Activated naive CD4-positive, alpha-beta T cell treated with anti-CD3 and anti-CD28 coated beads, Interleukin-2, amount 50 U/mL, for 16 hours (primary cell): ENCODE measurements at regions not wholly inside any gene's neighbourhood (a gene's known extent, or its start where the extent isn't known, plus 50 kb on each side); places are given as distances from the start of the nearest gene placed in this dataset.

ENCODE experiments used
- DNase-seq: peaks from one replicate; pipeline ENCODE4 v3.0.0-alpha.2; 2020

DNA sequence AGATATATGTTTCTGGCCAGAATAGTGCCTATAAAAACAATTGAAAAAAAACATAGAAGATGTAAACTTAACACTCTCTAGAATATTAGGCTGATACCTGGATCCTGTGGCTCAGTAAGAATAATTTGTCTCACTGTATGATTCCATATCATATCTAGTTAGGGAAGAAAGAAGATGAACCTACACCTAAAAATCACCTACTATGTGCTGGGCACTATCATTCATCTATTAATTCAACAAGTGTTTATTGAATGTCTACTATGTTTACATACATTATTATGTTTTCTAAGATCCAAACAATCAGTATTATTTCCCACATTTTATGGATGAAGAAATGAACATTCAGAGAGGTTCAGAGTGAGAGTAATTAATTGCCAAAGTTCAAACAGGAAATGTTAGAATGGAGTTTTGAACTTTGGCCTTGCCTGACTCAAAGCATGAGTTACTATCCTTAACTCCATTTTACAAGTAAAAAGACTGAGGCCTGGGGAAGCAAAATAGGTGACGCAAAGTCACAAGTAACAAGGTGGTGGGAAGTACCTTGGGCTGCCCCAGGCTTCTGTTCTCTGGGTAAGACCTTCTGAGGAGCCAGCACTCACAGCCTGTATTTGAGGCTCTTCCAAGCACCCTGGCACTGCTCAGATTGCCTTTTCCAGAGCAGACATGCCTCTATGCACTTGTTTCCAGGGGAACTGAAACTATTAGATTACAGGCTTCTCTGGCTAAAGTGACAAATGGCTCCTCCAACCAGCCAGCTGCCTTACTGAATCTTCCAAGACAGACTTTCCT is 111.1 kb upstream of the ACSL4 start:
- DNase-seq = no peak

DNA sequence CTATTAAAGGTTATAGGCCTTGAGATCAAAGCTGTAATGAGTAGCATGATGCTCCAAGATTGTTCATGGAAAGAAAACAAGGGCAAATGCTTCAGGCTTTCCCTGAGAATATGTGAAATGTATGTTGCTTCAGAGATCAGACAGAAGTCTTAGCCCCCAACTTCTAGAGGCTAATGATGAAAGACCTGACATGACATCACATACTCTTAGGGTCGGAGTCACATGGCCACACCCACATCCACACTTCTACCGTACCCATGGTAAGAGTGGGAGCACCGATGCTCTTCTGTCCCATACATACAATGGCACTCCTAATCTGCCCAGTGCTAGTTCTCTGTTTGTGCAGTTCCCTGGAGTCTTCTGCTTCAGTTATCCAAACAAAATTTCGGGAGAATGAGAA is 111.9 kb upstream of the ACSL4 start:
- no peak for DNase-seq

DNA sequence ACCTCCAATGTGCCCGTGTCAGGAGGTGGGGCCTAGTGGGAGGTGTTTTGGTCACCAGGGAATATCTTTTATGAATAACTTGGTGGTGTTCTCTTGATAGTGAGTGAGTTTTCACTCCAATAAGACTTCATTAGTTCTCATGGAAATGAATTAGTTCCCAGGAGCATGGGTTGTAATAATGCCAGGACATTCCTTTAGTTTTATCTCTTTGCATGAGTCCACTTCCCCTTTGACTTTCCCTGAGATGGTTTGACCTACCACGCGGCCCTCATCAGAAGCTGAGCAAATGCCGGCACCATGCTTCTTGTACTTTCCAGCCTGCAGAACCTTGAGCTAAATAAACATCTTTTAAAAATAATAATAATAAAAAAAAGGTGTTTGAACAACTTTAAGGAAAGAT is 112.9 kb upstream of the ACSL4 start:
- DNase-seq = no peak

DNA sequence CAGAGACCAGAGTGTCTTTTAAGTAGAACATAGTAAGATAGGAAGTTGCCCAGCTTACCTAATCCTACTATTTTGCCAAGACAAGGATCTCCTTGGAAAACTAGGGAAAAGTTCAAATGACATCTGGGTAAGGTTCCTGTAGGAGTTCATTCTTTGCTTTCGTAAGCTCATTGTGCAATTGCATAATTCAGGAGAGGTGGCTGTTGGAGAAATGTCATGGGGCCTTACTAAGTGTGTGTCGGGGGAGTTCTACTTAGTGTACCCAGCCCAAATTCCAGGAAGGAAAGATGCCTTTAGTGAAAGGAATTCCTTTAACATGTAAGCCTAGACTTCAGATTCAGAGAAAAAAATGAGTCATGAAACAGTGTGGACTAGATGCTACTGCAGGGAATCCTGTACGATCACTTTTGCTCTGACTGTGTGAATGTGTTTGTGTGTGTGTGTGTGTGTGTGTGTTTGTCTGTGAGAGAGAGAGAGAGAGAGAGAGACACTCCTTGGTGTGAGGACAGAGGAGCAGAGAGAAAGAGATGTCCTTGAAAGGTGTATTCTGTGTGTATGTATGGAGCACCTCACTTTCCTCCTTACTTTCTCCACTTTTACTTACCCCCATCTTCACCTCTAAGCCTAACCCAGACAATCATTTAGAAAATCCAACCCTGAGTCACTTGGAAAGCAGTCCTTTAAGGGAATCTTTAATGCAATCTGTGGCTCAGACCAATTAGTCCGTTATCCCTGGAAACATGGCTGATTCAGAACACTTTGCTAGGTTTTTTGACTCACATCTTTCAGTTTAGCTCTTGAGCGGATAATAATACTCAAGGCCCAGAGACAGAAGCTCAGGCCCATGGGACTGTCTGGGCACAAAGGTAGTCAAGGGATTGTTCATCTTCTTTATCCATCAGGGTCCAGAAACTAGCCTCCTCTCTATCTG is 114.5 kb upstream of the ACSL4 start:
- DNase-seq = no peak

DNA sequence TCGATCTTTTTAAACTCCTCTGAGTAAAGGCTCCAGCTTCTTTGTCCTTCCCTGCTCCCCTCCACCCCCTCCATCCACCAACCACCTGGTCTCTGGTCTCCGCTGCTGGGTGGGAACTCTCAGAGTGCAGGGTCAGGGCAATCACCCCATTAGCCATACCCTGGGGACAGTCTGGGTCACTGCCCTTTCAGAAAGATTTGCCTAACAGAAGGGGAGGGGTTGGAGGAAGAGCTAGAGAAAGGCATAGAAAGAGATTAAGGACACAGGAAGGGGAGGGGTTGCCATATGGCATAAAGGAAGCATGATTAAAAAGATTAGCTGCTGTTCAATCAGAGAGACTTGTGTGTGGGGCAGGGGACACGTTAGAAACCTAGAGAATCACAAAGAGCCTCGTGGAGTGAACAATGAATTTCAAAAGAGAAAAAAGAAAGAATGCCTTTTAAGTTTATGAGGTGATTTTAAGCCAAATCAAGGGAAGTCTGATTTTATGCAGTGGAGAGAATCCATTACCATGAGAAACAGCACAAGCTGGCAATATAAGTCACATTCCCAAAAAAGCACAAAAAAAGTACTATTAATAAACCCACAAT is 115.5 kb upstream of the ACSL4 start:
- DNase-seq = no peak

DNA sequence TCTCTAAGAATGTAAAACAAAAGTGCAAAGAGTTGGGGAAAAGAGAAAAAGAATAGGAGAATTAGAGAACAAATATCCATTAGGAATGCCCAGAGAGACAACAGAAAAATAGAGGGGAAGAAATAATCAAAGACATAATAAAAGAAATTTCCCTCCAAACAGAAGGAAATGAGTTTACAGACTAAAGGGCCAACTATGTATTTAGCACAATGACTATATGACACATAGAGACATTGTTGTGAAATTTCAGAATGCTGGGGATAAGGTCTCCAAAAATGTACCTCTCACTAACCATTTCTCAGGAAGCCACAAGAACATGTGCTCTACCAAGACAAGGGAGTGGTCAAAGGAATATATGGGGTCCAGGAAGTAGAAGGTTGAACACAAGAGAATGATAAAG is 121.0 kb upstream of the ACSL4 start:
- no peak for DNase-seq

DNA sequence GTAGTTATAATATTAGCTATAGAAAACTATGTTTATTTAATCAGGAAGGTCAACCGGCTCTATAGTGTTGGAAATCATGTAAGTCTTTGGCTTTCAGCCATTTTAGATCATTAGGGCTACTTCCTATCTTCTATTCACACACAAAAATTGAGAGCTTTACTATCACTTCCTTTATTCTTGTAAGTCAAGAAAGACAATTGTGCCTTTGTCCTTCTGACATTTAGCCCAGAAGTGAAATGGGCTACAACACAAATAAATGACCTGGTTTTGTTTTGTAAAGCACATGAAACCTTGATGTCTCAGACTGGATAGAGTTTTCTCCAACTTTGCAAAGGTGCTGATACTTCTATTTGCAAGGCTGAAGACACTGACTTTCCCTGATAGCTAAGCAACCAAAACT is 122.4 kb upstream of the ACSL4 start:
- no peak for DNase-seq

DNA sequence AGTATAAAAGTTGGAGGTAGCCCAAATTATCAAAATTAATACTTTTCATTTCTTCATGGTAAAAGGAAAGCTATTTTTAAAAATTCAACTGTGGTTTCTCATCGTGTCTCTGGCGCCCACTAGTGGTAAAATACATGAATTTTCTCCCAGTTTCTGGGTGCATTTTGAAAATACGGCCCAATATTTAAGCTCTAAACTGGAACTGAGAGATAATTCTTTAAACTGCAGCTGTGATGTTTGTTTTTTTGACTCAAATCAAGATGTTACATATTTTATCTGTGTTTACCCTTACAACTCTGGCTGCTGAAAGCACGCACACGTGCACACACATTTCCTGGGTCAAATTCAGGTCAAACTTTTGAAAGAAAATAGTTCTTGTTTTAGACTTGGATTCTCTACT is 123.9 kb upstream of the ACSL4 start:
- DNase-seq = no peak

DNA sequence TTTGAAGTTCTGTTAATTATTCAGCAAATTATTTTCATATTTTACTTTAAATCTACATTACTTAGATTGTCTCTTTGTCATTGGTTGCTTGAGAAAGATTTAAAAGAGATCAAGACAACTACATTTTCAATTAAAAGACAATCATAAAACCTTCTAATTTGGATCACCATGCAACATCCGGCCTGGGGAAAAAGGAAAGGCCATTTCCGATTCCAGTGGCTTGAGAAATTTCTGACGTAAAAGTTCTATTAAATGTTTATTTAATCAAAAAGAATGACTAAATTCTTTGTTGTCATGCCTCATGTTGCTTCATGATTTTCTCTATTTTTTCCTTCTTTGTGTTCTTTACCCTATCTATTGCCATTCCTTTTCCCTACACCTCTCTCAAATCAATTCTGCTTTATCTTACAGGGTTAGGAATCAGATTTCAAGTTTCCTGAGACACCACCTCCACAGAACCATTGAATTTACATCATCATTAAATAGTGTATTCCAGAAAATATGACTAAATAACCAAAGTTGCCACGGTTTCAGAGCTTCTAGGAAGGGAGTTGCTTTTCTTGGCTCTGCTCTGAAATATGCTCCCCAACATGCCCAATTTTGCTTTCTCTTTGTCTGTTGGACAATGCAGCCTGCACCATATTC is 124.6 kb upstream of the ACSL4 start:
- DNase-seq = no peak

DNA sequence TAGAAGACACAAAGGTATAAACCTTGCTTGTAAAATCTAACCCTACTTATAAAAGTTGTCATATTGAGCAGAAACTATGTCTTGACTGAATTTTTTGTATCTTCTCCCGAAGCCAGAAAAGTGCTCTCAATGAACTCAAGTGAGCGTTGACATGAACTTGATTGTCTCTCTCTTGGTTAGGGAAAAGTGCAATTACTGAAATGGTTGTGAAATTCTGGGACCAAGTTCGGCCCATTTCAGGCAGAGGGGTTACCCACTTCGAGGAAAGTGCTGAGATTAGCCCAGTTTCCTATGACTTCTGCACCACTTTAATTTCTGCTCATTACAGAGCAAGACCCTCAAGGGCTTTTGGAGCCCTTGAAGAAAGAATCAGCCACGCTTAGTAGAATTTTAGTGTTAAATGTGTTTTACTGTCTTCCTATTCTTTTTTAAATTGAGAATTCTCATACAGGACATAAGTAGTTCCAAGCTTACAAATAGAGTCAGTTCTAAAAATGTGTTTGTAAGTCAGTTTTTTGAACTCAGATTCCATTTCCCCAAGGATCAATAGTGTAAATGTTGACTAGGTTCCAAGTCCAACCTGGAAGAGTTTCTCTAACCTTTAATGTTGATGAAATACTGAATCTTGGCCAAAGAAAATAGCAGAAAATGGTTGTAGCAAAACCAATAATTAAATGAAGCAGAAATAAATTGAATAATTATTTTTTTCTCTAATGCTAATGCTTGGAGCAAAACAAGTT is 125.7 kb upstream of the ACSL4 start:
- DNase-seq = no peak

DNA sequence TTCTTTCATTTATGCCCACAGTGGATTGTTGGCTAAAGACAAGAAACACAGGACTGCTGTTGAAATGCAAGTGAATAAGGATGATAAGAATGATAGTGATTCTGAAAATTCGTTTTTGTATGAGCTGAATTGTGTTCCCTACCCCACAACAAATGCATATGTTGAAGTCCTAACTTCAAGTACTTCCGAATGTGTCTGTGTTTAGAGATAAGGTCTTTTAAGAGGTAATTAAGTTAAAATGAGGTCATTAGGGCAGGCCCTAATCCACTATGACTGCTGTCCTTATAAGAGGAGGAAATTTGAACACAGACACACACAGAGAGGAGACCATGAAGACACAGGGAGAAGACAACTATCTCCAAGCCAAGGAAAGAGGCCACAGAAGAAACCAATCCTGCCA is 126.6 kb upstream of the ACSL4 start:
- no peak for DNase-seq

DNA sequence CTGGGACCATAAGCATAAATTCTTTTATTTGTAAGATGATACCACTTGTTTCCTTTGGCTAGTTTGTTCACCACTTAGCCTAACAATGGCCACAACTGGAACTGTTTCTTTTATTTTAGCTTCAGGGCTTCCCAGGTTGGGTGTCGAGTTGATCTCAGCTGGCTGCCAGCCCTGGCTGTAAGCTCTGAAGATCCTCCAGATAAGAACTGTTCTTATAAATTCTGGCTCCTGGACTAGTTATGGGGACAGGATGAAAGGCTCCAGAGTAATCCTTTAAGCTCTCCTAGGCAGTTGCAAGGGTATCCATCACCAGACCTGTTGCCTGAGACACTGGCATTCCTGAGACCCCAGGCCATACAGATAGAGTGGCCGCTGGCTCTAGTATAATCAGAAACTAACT is 129.4 kb upstream of the ACSL4 start:
- no peak for DNase-seq

DNA sequence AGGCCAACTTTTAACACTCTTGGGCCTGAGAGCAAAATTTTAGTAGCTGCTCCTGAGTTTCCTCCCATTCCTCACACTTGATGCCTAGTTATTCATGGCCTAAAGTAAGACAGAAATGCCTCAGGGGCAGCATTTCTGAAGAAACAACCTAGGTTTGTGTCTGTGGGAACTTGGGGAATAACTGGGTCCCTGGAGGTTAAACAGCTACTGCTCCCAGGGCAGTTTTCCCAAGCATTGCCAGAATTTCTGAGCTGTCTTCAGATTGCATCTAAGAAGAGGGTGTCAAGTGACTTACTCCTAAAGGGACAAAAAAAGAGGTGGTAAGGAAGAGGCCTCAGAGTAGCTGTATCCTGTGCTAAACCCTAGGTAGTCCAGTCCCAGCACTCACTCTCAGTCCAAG is 130.8 kb upstream of the ACSL4 start:
- no peak for DNase-seq

DNA sequence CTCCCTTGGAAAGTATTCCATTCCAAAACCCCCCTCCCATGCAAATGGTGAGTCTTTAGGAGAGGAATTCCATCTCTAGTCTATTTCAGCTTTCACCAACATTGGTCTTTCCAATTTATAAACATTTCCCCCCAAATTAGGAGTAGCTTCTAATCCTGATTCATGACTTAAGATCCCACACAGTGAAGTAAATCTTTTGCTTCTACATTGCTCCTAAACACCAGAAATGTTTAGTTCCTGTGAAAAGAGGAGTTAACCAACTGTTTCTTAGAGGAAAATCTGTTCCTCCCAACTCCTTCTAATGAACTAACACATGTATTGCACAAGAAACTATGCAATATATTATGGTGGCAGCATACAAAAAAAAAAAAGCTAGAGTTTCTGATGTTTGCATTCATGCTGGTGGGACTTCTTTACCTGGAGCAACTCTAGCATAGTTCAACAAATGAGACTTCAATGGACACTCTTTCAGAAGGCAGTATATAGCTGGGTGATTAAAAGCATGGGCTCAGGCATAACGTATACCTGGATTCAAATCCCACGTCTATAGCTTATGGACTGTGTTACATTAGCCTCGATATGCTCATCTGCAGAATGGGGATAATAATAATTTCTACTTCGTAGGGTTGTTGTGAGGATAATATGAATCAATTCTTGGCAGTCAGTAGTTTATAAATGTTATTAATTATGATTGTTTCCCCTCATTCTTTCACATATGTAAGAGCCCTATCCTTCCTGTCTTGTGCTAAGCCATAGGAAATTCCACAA is 131.6 kb upstream of the TMEM164 start:
- no peak for DNase-seq

DNA sequence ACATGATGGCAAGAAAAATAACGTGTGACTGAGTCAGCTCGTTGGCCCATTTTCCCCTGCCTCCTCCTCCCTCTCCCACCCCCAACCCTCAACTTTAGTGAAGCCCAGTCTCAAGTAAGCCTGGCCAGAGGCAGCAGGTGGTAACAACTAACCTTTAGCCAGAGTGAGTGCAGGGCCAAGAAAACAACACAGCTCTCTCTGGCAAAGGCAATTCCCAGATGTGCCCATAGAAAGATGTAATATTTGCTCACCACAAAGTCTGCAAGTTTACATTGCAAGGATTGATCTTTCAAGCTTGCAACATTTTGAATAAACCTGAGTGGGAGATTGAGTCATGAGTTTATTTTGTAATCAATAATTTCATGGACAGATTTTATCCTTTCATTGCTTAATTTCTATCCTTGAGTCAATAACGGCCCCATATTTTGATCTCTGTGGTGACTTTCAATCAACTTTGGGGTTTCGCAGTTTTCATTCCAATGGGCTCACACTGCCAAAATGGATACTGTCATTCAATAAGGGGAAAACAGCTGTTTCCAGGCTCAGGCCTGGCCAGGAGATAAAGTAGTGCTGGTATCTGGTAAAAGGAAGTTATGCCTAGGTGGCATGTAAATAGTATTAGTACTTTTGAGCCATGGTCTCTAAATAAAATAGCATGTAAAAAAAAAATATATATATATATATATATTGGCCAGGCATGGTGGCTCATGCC is 130.7 kb upstream of the TMEM164 start:
- no peak for DNase-seq

DNA sequence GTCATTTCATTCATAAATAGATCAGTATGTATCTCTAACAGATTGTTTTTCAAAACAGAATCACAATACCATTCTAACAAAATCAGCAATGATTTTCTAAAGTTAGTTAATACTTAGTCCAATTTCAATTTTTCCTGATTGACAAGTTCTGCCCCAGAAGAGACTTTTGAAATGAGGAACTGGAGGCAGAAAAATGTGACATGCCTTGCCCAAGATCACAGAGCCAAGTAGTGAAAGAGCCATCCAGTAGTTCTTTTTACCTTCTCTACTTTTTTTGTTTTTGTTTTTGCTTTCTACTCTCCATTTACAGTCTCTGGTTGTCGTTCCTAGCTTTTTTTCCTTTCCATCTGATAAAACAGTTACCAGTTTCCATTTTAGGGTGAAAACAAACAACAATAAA is 129.3 kb upstream of the TMEM164 start:
- DNase-seq = no peak

DNA sequence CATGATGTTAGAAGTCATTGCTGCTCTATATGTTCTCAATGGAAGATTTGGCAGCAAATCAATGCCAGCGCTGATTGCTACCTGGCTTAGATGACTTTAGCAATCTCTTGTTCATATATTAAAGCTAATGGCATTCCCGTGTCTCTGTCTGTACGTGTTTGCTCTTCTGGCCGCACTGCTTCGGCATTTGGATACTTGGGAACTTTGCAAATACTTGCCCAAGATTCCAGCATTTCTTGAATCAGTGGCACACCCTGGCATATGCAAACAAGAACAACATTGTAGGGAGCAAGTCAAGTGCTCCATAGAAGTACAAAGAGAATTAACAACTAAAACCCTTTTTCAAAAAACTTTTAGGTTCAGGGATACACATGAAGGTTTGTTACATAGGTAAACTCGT is 128.9 kb upstream of the TMEM164 start:
- DNase-seq = no peak

DNA sequence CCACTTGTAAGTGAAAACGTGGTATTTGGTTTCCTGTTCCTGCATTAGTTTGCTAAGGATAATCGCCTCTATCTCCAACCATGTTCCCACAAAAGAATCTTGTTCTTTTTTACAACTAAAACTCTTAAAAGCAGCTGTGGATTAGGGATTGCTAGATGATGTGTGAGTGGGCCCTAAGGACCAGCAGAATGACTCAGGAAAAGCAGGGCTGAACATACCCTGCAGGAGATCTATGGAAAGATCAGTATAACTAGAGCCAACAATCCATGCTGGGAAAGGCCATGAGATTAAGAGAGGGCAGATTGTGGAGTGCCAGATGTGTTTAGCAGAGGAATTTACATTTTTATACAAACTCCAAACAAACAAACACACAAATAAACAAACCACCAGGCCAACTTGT is 128.4 kb upstream of the TMEM164 start:
- DNase-seq = no peak

DNA sequence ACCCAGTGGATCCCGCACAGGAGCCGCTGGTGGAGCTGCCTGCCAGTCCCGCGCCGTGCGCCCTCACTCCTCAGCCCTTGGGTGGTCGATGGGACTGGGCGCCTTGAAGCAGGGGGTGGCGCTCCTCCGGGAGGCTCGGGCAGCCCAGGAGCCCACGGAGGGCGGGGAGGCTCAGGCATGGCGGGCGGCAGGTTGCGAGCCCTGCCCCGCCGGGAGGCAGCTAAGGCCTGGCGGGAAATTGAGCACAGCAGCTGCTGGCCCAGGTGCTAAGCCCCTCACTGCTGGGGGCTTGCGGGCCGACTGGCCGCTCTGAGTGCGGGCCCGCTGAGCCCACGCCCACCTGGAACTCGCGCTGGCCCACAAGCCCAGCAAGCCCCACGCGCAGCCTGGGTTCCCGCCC is 127.1 kb upstream of the TMEM164 start:
- no peak for DNase-seq

DNA sequence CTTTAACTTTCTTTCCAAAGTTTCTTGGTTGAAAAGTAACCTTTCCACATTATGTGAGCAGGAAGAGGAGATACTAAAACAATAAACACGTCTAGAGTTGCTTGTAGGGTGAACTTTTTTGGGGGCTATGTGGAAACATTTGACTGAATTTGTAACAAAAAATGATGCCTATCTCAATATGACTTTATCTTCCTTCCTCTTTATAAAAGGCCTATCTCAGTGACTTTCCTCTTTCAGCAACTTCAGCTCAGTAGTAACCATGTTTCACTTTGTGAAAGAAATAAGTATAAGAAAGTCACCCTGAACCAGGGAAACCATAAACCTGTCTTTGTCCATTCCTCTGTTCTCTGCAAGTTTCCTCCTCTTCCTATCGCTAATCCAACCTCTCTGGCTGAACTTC is 124.7 kb upstream of the TMEM164 start:
- DNase-seq = no peak

DNA sequence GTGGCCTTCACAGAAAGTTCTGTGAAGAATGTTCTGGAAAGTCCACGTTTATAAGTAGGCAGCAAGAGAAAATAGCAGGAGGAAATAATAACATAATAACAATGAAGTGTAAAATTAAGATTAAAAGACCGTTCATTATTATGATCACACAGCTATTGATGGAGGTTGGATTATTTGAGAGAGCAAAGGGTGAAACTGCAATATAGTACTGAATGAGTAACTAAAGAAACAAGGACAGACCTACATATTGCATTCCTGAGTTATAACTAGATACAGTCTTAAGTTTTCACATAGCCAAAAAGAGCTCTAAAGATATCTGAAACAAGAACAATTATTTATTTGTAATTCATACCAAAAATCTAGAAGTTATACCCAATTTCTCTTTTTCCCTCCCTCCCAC is 122.9 kb upstream of the TMEM164 start:
- no peak for DNase-seq
